ENCODE measurements at regions not wholly inside any gene's neighbourhood (a gene's known extent, or its start where the extent isn't known, plus 50 kb on each side); places are given as distances from the start of the nearest gene placed in this dataset.

GRCh38 chr18:47410139-47410538, 158.7 kb upstream of the SKOR2 start:
- Histone ChIP-seq H3K36me3 (ENCODE audit: insufficient read depth, low read length) (no peaks in the 10 kb centered on the region), H3K4me3 (ENCODE audit: low read depth in 1 of 2, low read length in 2 of 2) (no peak overlapping the region), H3K9ac (ENCODE audit: low read depth, low read length) (no peak overlapping the region), H3K79me2 (ENCODE audit: insufficient read depth, low read length) (no peaks in the 10 kb centered on the region), H2AFZ (ENCODE audit: low read depth, low read length) (no peak overlapping the region), H3K9me3 (ENCODE audit: insufficient read depth, low read length, severe bottlenecking) (no peaks in the 10 kb centered on the region), H3K4me1 (ENCODE audit: insufficient read depth, low read length) (no peaks in the 10 kb centered on the region), H3K4me2 (ENCODE audit: insufficient read depth, low read length) (no peak overlapping the region), H3K27me3 (ENCODE audit: insufficient read depth, low read length, poor library complexity) (peaks cover 38% of the 10 kb centered on the region), H4K20me1 (ENCODE audit: insufficient read depth, low read length) (no peaks in the 10 kb centered on the region), H3K27ac (ENCODE audit: low read length) (no peak overlapping the region)
- TF ChIP-seq EZH2 (IDR thresholded peaks at IDR 0.05; ENCODE audit: borderline replicate concordance, low read depth, low read length, severe bottlenecking) = no peak
- no peak for TF ChIP-seq CTCF (IDR thresholded peaks at IDR 0.05; ENCODE audit: borderline replicate concordance, extremely low read depth, low read length, poor library complexity, severe bottlenecking)
- ATAC-seq (ENCODE audit: insufficient read depth, low read depth) = no peak
- no peak for DNase-seq

- no peaks in the 10 kb centered on the region for H3K36me3 ChIP-seq (ENCODE audit: insufficient read depth, low read length)
- no peak overlapping the region for H2AFZ ChIP-seq (ENCODE audit: low read depth, low read length)
- no peak for DNase-seq
- no peak overlapping the region for H3K4me3 ChIP-seq (ENCODE audit: low read depth in 1 of 2, low read length in 2 of 2)
- H3K4me1 ChIP-seq (ENCODE audit: insufficient read depth, low read length) = no peaks in the 10 kb centered on the region
- H3K9ac ChIP-seq (ENCODE audit: low read depth, low read length) = no peak overlapping the region
- H3K79me2 ChIP-seq (ENCODE audit: insufficient read depth, low read length) = no peaks in the 10 kb centered on the region
- no peak overlapping the region for H3K4me2 ChIP-seq (ENCODE audit: insufficient read depth, low read length)
- peaks cover 38% of the 10 kb centered on the region for H3K27me3 ChIP-seq (ENCODE audit: insufficient read depth, low read length, poor library complexity)
- no peaks in the 10 kb centered on the region for H3K9me3 ChIP-seq (ENCODE audit: insufficient read depth, low read length, severe bottlenecking)
- no peak overlapping the region for H3K27ac ChIP-seq (ENCODE audit: low read length)
- H4K20me1 ChIP-seq (ENCODE audit: insufficient read depth, low read length) = no peaks in the 10 kb centered on the region
- ATAC-seq (ENCODE audit: insufficient read depth, low read depth) = no peak
- no peak for TF ChIP-seq CTCF (IDR thresholded peaks at IDR 0.05; ENCODE audit: borderline replicate concordance, extremely low read depth, low read length, poor library complexity, severe bottlenecking)
- no peak for TF ChIP-seq EZH2 (IDR thresholded peaks at IDR 0.05; ENCODE audit: borderline replicate concordance, low read depth, low read length, severe bottlenecking)
Observed at GRCh38 chr18:47409519-47409918, 158.1 kb upstream of the SKOR2 start.

GRCh38 chr18:47407736-47408135, 156.3 kb upstream of the SKOR2 start:
- H3K27ac ChIP-seq (ENCODE audit: low read length) = no peak overlapping the region
- no peaks in the 10 kb centered on the region for H3K79me2 ChIP-seq (ENCODE audit: insufficient read depth, low read length)
- H3K9ac ChIP-seq (ENCODE audit: low read depth, low read length) = no peak overlapping the region
- H3K4me1 ChIP-seq (ENCODE audit: insufficient read depth, low read length) = no peaks in the 10 kb centered on the region
- H4K20me1 ChIP-seq (ENCODE audit: insufficient read depth, low read length) = no peaks in the 10 kb centered on the region
- H2AFZ ChIP-seq (ENCODE audit: low read depth, low read length) = no peak overlapping the region
- H3K9me3 ChIP-seq (ENCODE audit: insufficient read depth, low read length, severe bottlenecking) = no peaks in the 10 kb centered on the region
- no peak overlapping the region for H3K4me2 ChIP-seq (ENCODE audit: insufficient read depth, low read length)
- DNase-seq = no peak
- TF ChIP-seq EZH2 (IDR thresholded peaks at IDR 0.05; ENCODE audit: borderline replicate concordance, low read depth, low read length, severe bottlenecking) (no peak), CTCF (IDR thresholded peaks at IDR 0.05; ENCODE audit: borderline replicate concordance, extremely low read depth, low read length, poor library complexity, severe bottlenecking) (no peak)
- H3K27me3 ChIP-seq (ENCODE audit: insufficient read depth, low read length, poor library complexity) = peaks cover 30% of the 10 kb centered on the region
- no peaks in the 10 kb centered on the region for H3K36me3 ChIP-seq (ENCODE audit: insufficient read depth, low read length)
- no peak overlapping the region for H3K4me3 ChIP-seq (ENCODE audit: low read depth in 1 of 2, low read length in 2 of 2)
- ATAC-seq (ENCODE audit: insufficient read depth, low read depth) = no peak

- TF ChIP-seq EZH2 (IDR thresholded peaks at IDR 0.05; ENCODE audit: borderline replicate concordance, low read depth, low read length, severe bottlenecking) (no peak), CTCF (IDR thresholded peaks at IDR 0.05; ENCODE audit: borderline replicate concordance, extremely low read depth, low read length, poor library complexity, severe bottlenecking) (no peak)
- Histone ChIP-seq H4K20me1 (ENCODE audit: insufficient read depth, low read length) (no peaks in the 10 kb centered on the region), H3K4me2 (ENCODE audit: insufficient read depth, low read length) (no peak overlapping the region), H3K79me2 (ENCODE audit: insufficient read depth, low read length) (no peaks in the 10 kb centered on the region), H3K4me3 (ENCODE audit: low read depth in 1 of 2, low read length in 2 of 2) (no peak overlapping the region), H3K4me1 (ENCODE audit: insufficient read depth, low read length) (no peaks in the 10 kb centered on the region), H3K27me3 (ENCODE audit: insufficient read depth, low read length, poor library complexity) (peaks cover 17% of the 10 kb centered on the region), H3K27ac (ENCODE audit: low read length) (no peak overlapping the region), H2AFZ (ENCODE audit: low read depth, low read length) (no peak overlapping the region), H3K9ac (ENCODE audit: low read depth, low read length) (no peak overlapping the region), H3K9me3 (ENCODE audit: insufficient read depth, low read length, severe bottlenecking) (no peaks in the 10 kb centered on the region), H3K36me3 (ENCODE audit: insufficient read depth, low read length) (no peaks in the 10 kb centered on the region)
- ATAC-seq (ENCODE audit: insufficient read depth, low read depth) (no peak), DNase-seq (no peak)
Observed at GRCh38 chr18:47404845-47405244, 153.4 kb upstream of the SKOR2 start.

Measured in DND-41 (cell line).